ENCODE measurements at regions not wholly inside any gene's neighbourhood (a gene's known extent, or its start where the extent isn't known, plus 50 kb on each side); places are given as distances from the start of the nearest gene placed in this dataset.

DNA sequence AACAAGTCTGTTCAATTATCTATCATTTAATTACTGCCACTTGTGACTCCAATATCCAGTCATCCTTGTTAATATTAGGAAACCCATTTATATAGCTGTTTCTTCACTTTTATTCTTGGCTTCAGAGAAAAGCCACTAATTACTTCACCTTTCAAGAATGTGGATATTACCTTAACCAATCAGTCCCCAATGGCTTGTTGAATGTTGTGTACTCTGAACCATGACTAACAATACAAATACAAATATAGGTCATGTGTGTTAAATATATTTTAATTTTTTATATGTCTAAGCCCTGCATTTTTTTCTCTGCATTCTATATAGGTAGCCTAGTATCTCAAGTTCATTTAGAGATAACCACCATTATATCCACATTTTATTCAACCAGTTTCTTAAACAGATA is 1513.4 kb upstream of the AGA start:
- Mint-ChIP-seq H3K27me3 (no peaks in the 10 kb centered on the region), H3K27ac (no peak overlapping the region), H3K4me3 (ENCODE audit: low read depth) (no peak overlapping the region), H3K36me3 (ENCODE audit: insufficient read depth) (peaks cover 1% of the 10 kb centered on the region), H3K9me3 (ENCODE audit: low read depth) (peaks cover 6% of the 10 kb centered on the region), H3K4me1 (ENCODE audit: low read depth) (no peaks in the 10 kb centered on the region)
- DNase-seq (ENCODE audit: low spot score, unreplicated experiment), result no peak
- no peak for TF ChIP-seq CTCF (IDR thresholded peaks at IDR 0.05; ENCODE audit: unreplicated experiment)

- H3K36me3 Mint-ChIP-seq (ENCODE audit: insufficient read depth), result peaks cover 1% of the 10 kb centered on the region
Measured at GRCh38 chr4:178958725-178959440, 1516.6 kb upstream of the AGA start.

DNA sequence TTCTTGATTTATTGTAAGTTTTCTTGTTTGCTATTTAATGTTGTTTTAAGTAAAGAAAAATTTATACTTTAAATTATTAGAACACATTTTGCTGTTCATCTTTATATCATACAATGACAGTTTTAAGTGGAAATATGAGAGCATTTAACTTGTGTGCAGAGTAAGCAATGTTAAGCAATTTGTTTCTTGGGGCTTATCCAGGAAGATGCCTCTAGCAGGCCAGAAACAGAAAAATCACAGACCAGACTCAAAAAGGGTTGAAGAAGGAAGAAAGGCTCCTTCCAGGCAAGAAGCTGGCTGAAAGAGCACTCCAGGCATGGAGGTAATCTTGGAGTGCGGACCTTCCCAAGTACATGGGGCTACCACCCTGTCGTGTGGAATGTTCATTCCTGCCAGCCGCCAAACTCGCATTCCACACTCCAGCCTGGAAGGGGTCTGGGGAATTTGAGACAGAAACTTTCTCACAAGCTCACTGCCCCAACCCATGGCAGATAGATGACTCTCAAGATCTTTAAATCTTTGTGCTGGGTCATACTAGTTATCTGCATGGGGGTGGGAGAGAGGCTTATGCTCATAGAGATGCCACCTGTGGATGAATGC is 1521.3 kb upstream of the AGA start:
- no peak overlapping the region for H3K27ac Mint-ChIP-seq
- TF ChIP-seq CTCF (IDR thresholded peaks at IDR 0.05; ENCODE audit: unreplicated experiment), result no peak
- H3K9me3 Mint-ChIP-seq (ENCODE audit: low read depth), result no peaks in the 10 kb centered on the region
- no peak for DNase-seq (ENCODE audit: low spot score, unreplicated experiment)
- no peaks in the 10 kb centered on the region for H3K27me3 Mint-ChIP-seq
- H3K4me1 Mint-ChIP-seq (ENCODE audit: low read depth), result no peaks in the 10 kb centered on the region
- no peaks in the 10 kb centered on the region for H3K36me3 Mint-ChIP-seq (ENCODE audit: insufficient read depth)
- no peak overlapping the region for H3K4me3 Mint-ChIP-seq (ENCODE audit: low read depth)

More at GRCh38 chr4:178958725-178959440, 1516.6 kb upstream of the AGA start:
- Mint-ChIP-seq H3K4me1 (ENCODE audit: low read depth) (no peaks in the 10 kb centered on the region), H3K9me3 (ENCODE audit: low read depth) (peaks cover 6% of the 10 kb centered on the region), H3K4me3 (ENCODE audit: low read depth) (no peak overlapping the region), H3K27ac (no peak overlapping the region), H3K27me3 (no peaks in the 10 kb centered on the region)
- DNase-seq (ENCODE audit: low spot score, unreplicated experiment), result no peak
- TF ChIP-seq CTCF (IDR thresholded peaks at IDR 0.05; ENCODE audit: unreplicated experiment), result no peak

DNA sequence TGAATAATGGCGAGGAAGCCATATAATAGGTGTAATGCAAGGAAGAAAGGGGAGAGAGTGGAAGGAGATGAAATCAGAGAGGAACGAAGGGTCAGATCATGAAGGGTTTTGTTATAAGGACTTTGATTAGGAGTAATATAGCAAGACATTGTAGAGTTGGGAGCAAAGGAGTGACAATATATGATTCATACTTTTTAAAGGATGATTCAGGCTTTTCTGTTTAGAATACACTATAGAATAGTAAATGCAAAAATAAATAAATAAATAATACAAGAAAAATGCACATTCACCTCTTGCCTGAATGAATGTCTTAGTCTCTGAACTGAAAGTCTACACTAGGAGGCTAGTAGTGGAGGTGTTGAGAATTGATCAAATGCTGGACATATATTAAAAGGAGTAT is 1524.4 kb upstream of the AGA start:
- no peaks in the 10 kb centered on the region for H3K27me3 Mint-ChIP-seq
- H3K36me3 Mint-ChIP-seq (ENCODE audit: insufficient read depth), result no peaks in the 10 kb centered on the region
- no peaks in the 10 kb centered on the region for H3K9me3 Mint-ChIP-seq (ENCODE audit: low read depth)
- no peak for TF ChIP-seq CTCF (IDR thresholded peaks at IDR 0.05; ENCODE audit: unreplicated experiment)
- H3K4me3 Mint-ChIP-seq (ENCODE audit: low read depth), result no peak overlapping the region
- H3K4me1 Mint-ChIP-seq (ENCODE audit: low read depth), result no peaks in the 10 kb centered on the region
- no peak overlapping the region for H3K27ac Mint-ChIP-seq
- no peak for DNase-seq (ENCODE audit: low spot score, unreplicated experiment)

DNA sequence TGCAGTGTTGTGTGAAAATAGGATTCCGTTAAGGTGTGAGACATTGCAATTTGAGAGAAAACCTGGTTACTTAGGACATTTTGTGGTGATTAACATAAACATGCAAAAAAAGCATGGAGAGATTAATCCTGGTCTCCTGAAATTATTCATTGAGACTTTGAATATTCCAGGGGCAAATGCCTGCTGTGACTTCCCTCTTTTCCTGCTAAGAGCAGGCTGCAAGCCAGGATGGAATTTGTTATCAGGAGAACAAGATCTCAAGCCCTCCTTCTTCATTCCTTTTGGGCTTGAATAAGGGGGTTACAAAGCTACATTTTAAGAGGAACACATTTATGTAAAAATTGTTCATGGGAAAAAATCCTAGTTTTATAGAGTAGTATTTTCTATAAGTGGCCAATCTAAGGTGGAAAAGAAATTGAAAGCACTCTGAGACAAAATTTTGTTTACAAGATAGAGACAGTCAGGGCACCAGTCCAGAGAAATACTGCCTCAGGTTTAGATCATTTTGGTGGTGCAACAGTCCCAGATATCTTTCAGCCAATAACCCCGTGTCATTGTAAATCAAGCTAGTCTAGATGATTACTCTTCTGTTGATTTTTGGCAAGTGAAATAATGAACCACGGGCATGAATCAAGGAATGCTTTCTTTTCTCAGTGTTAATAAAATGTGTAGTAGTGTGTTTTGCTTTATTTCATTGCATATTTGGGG is 1528.3 kb upstream of the AGA start:
- DNase-seq (ENCODE audit: low spot score, unreplicated experiment), result no peak
- H3K9me3 Mint-ChIP-seq (ENCODE audit: low read depth), result no peaks in the 10 kb centered on the region
- no peak overlapping the region for H3K4me3 Mint-ChIP-seq (ENCODE audit: low read depth)
- TF ChIP-seq CTCF (IDR thresholded peaks at IDR 0.05; ENCODE audit: unreplicated experiment), result no peak
- H3K36me3 Mint-ChIP-seq (ENCODE audit: insufficient read depth), result no peaks in the 10 kb centered on the region
- H3K27ac Mint-ChIP-seq, result no peak overlapping the region
- H3K27me3 Mint-ChIP-seq, result no peaks in the 10 kb centered on the region
- H3K4me1 Mint-ChIP-seq (ENCODE audit: low read depth), result peaks cover 7% of the 10 kb centered on the region
